ENCODE measurements at regions not wholly inside any gene's neighbourhood (a gene's known extent, or its start where the extent isn't known, plus 50 kb on each side); places are given as distances from the start of the nearest gene placed in this dataset.

GRCh38 chr22:27051407-27051806 is 394.0 kb downstream of the MIAT start:
- Histone ChIP-seq H3K27me3 (ENCODE audit: insufficient read depth, low read length) (no peaks in the 10 kb centered on the region), H3K4me1 (ENCODE audit: insufficient read depth, low read length) (no peaks in the 10 kb centered on the region), H3K27ac (ENCODE audit: low read depth, low read length) (no peak overlapping the region), H3K9me3 (ENCODE audit: control insufficient read depth in 1 of 2, low read length in 2 of 2) (no peaks in the 10 kb centered on the region), H3K4me3 (ENCODE audit: low read length in 2 of 2) (no peak overlapping the region), H3K36me3 (ENCODE audit: insufficient read depth, low read length) (no peaks in the 10 kb centered on the region)
- Mint-ChIP-seq H3K27me3 (peaks cover 5 to 12% of the 10 kb centered on the region in 2 donors), H3K4me3 (no peak overlapping the region), H3K4me1 (no peaks in the 10 kb centered on the region), H3K27ac (no peak overlapping the region), H3K9me3 (peaks cover 0 to 6% (median 0%) of the 10 kb centered on the region in 8 donors), H3K36me3 (no peaks in the 10 kb centered on the region)
- DNase-seq: no peak
- intact Hi-C loops (cut with micrococcal nuclease): no loop called here
- CTCF ChIA-PET (ENCODE audit: partially characterized antibody): no interaction called here
- POLR2A ChIA-PET (ENCODE audit: partially characterized antibody): no interaction called here

GRCh38 chr22:27057717-27058116 is 400.3 kb downstream of the MIAT start:
- no peak overlapping the region for H3K27ac Mint-ChIP-seq
- Histone ChIP-seq H3K27ac (ENCODE audit: low read depth, low read length) (no peak overlapping the region), H3K4me3 (ENCODE audit: low read length in 2 of 2) (no peak overlapping the region), H3K9me3 (ENCODE audit: control insufficient read depth in 1 of 2, low read length in 2 of 2) (no peaks in the 10 kb centered on the region), H3K4me1 (ENCODE audit: insufficient read depth, low read length) (no peaks in the 10 kb centered on the region), H3K27me3 (ENCODE audit: insufficient read depth, low read length) (no peaks in the 10 kb centered on the region), H3K36me3 (ENCODE audit: insufficient read depth, low read length) (no peaks in the 10 kb centered on the region)
- H3K4me1 Mint-ChIP-seq: no peaks in the 10 kb centered on the region
- no peaks in the 10 kb centered on the region for H3K36me3 Mint-ChIP-seq
- peaks cover 6 to 12% of the 10 kb centered on the region in 2 donors for H3K27me3 Mint-ChIP-seq
- POLR2A ChIA-PET (ENCODE audit: partially characterized antibody): no interaction called here
- no peak overlapping the region for H3K4me3 Mint-ChIP-seq
- H3K9me3 Mint-ChIP-seq: peaks cover 0 to 2% (median 0%) of the 10 kb centered on the region in 8 donors
- CTCF ChIA-PET (ENCODE audit: partially characterized antibody): no interaction called here
- DNase-seq: no peak
- intact Hi-C loops (cut with micrococcal nuclease): no loop called here

GRCh38 chr22:27060190-27060589 is 402.8 kb downstream of the MIAT start:
- no peak overlapping the region for H3K27ac Mint-ChIP-seq
- H3K9me3 Mint-ChIP-seq: no peaks in the 10 kb centered on the region
- no peak for DNase-seq
- Histone ChIP-seq H3K9me3 (ENCODE audit: control insufficient read depth in 1 of 2, low read length in 2 of 2) (no peaks in the 10 kb centered on the region), H3K27ac (ENCODE audit: low read depth, low read length) (no peak overlapping the region), H3K4me3 (ENCODE audit: low read length in 2 of 2) (no peak overlapping the region), H3K36me3 (ENCODE audit: insufficient read depth, low read length) (no peaks in the 10 kb centered on the region), H3K27me3 (ENCODE audit: insufficient read depth, low read length) (no peaks in the 10 kb centered on the region), H3K4me1 (ENCODE audit: insufficient read depth, low read length) (no peaks in the 10 kb centered on the region)
- ChIA-PET POLR2A (ENCODE audit: partially characterized antibody) (no interaction called here), CTCF (ENCODE audit: partially characterized antibody) (no interaction called here)
- H3K36me3 Mint-ChIP-seq: no peaks in the 10 kb centered on the region
- H3K4me1 Mint-ChIP-seq: no peaks in the 10 kb centered on the region
- no peak overlapping the region for H3K4me3 Mint-ChIP-seq
- peaks cover 6 to 12% of the 10 kb centered on the region in 2 donors for H3K27me3 Mint-ChIP-seq
- intact Hi-C loops (cut with micrococcal nuclease): no loop called here

GRCh38 chr22:27062910-27063309 is 405.5 kb downstream of the MIAT start:
- no peaks in the 10 kb centered on the region for H3K36me3 Mint-ChIP-seq
- no peaks in the 10 kb centered on the region for H3K4me1 ChIP-seq (ENCODE audit: insufficient read depth, low read length)
- H3K9me3 ChIP-seq (ENCODE audit: control insufficient read depth in 1 of 2, low read length in 2 of 2): no peaks in the 10 kb centered on the region
- H3K4me3 ChIP-seq (ENCODE audit: low read length in 2 of 2): no peak overlapping the region
- H3K4me3 Mint-ChIP-seq: no peak overlapping the region
- no peaks in the 10 kb centered on the region for H3K27me3 ChIP-seq (ENCODE audit: insufficient read depth, low read length)
- H3K9me3 Mint-ChIP-seq: peaks cover 0 to 1% (median 0%) of the 10 kb centered on the region in 8 donors
- H3K4me1 Mint-ChIP-seq: no peaks in the 10 kb centered on the region
- POLR2A ChIA-PET (ENCODE audit: partially characterized antibody): no interaction called here
- CTCF ChIA-PET (ENCODE audit: partially characterized antibody): no interaction called here
- intact Hi-C loops (cut with micrococcal nuclease): no loop called here
- H3K27me3 Mint-ChIP-seq: peaks cover 2 to 12% of the 10 kb centered on the region in 2 donors
- H3K36me3 ChIP-seq (ENCODE audit: insufficient read depth, low read length): no peaks in the 10 kb centered on the region
- H3K27ac Mint-ChIP-seq: no peak overlapping the region
- DNase-seq: no peak
- no peak overlapping the region for H3K27ac ChIP-seq (ENCODE audit: low read depth, low read length)

- no peak for DNase-seq
- Histone ChIP-seq H3K4me3 (ENCODE audit: low read length in 2 of 2) (no peak overlapping the region), H3K27me3 (ENCODE audit: insufficient read depth, low read length) (no peaks in the 10 kb centered on the region), H3K36me3 (ENCODE audit: insufficient read depth, low read length) (no peaks in the 10 kb centered on the region), H3K27ac (ENCODE audit: low read depth, low read length) (no peak overlapping the region), H3K9me3 (ENCODE audit: control insufficient read depth in 1 of 2, low read length in 2 of 2) (no peaks in the 10 kb centered on the region), H3K4me1 (ENCODE audit: insufficient read depth, low read length) (no peaks in the 10 kb centered on the region)
- Mint-ChIP-seq H3K4me1 (no peaks in the 10 kb centered on the region), H3K4me3 (no peak overlapping the region), H3K9me3 (peaks cover 0 to 1% (median 0%) of the 10 kb centered on the region in 8 donors), H3K27ac (no peak overlapping the region), H3K27me3 (peaks cover 2 to 12% of the 10 kb centered on the region in 2 donors), H3K36me3 (no peaks in the 10 kb centered on the region)
- CTCF ChIA-PET (ENCODE audit: partially characterized antibody): no interaction called here
- POLR2A ChIA-PET (ENCODE audit: partially characterized antibody): no interaction called here
- intact Hi-C loops (cut with micrococcal nuclease): no loop called here
Observed at GRCh38 chr22:27063406-27063805, 406.0 kb downstream of the MIAT start.

- H3K9me3 ChIP-seq (ENCODE audit: control insufficient read depth in 1 of 2, low read length in 2 of 2): no peaks in the 10 kb centered on the region
- POLR2A ChIA-PET (ENCODE audit: partially characterized antibody): no interaction called here
- CTCF ChIA-PET (ENCODE audit: partially characterized antibody): no interaction called here
Observed at GRCh38 chr22:27063841-27064240, 406.5 kb downstream of the MIAT start.

GRCh38 chr22:27064386-27064785 is 407.0 kb downstream of the MIAT start:
- CTCF ChIA-PET (ENCODE audit: partially characterized antibody): no interaction called here

More at GRCh38 chr22:27063841-27064240, 406.5 kb downstream of the MIAT start:
- H3K4me3 ChIP-seq (ENCODE audit: low read length in 2 of 2): no peak overlapping the region
- H3K36me3 Mint-ChIP-seq: no peaks in the 10 kb centered on the region
- no peaks in the 10 kb centered on the region for H3K27me3 ChIP-seq (ENCODE audit: insufficient read depth, low read length)
- H3K4me1 Mint-ChIP-seq: no peaks in the 10 kb centered on the region
- H3K27ac Mint-ChIP-seq: no peak overlapping the region
- peaks cover 0 to 1% (median 0%) of the 10 kb centered on the region in 8 donors for H3K9me3 Mint-ChIP-seq
- DNase-seq: no peak
- intact Hi-C loops (cut with micrococcal nuclease): no loop called here
- no peak overlapping the region for H3K27ac ChIP-seq (ENCODE audit: low read depth, low read length)
- H3K4me1 ChIP-seq (ENCODE audit: insufficient read depth, low read length): no peaks in the 10 kb centered on the region
- no peak overlapping the region for H3K4me3 Mint-ChIP-seq
- no peaks in the 10 kb centered on the region for H3K36me3 ChIP-seq (ENCODE audit: insufficient read depth, low read length)
- peaks cover 2 to 12% of the 10 kb centered on the region in 2 donors for H3K27me3 Mint-ChIP-seq

GRCh38 chr22:27065279-27065678 is 407.9 kb downstream of the MIAT start:
- H3K4me1 Mint-ChIP-seq: no peaks in the 10 kb centered on the region
- intact Hi-C loops (cut with micrococcal nuclease): no loop called here
- DNase-seq: no peak
- no peak overlapping the region for H3K4me3 Mint-ChIP-seq
- POLR2A ChIA-PET (ENCODE audit: partially characterized antibody): no interaction called here
- H3K27ac Mint-ChIP-seq: no peak overlapping the region
- no peak overlapping the region for H3K4me3 ChIP-seq (ENCODE audit: low read length in 2 of 2)
- no peaks in the 10 kb centered on the region for H3K9me3 ChIP-seq (ENCODE audit: control insufficient read depth in 1 of 2, low read length in 2 of 2)
- H3K4me1 ChIP-seq (ENCODE audit: insufficient read depth, low read length): no peaks in the 10 kb centered on the region
- H3K27me3 ChIP-seq (ENCODE audit: insufficient read depth, low read length): no peaks in the 10 kb centered on the region
- H3K27me3 Mint-ChIP-seq: peaks cover 6 to 17% of the 10 kb centered on the region in 2 donors
- peaks cover 0 to 4% (median 0%) of the 10 kb centered on the region in 8 donors for H3K9me3 Mint-ChIP-seq
- CTCF ChIA-PET (ENCODE audit: partially characterized antibody): interaction anchor here (0.7 kb wide), 1 partner anchor 13 kb away, joined by 3 read pairs; no protein-coding TSS in a partner anchor
- no peak overlapping the region for H3K27ac ChIP-seq (ENCODE audit: low read depth, low read length)
- H3K36me3 ChIP-seq (ENCODE audit: insufficient read depth, low read length): no peaks in the 10 kb centered on the region
- H3K36me3 Mint-ChIP-seq: no peaks in the 10 kb centered on the region

More at GRCh38 chr22:27064386-27064785, 407.0 kb downstream of the MIAT start:
- H3K9me3 ChIP-seq (ENCODE audit: control insufficient read depth in 1 of 2, low read length in 2 of 2): no peaks in the 10 kb centered on the region
- H3K27me3 ChIP-seq (ENCODE audit: insufficient read depth, low read length): no peaks in the 10 kb centered on the region
- no peak for DNase-seq
- Mint-ChIP-seq H3K36me3 (no peaks in the 10 kb centered on the region), H3K4me3 (no peak overlapping the region), H3K4me1 (no peaks in the 10 kb centered on the region), H3K27ac (no peak overlapping the region), H3K27me3 (peaks cover 2 to 12% of the 10 kb centered on the region in 2 donors), H3K9me3 (peaks cover 0 to 1% (median 0%) of the 10 kb centered on the region in 8 donors)
- no peaks in the 10 kb centered on the region for H3K4me1 ChIP-seq (ENCODE audit: insufficient read depth, low read length)
- H3K4me3 ChIP-seq (ENCODE audit: low read length in 2 of 2): no peak overlapping the region
- intact Hi-C loops (cut with micrococcal nuclease): no loop called here
- POLR2A ChIA-PET (ENCODE audit: partially characterized antibody): no interaction called here
- H3K27ac ChIP-seq (ENCODE audit: low read depth, low read length): no peak overlapping the region
- no peaks in the 10 kb centered on the region for H3K36me3 ChIP-seq (ENCODE audit: insufficient read depth, low read length)

All from CD4-positive, alpha-beta memory T cell (primary cell).